HG02970 (cell line): ENCODE measurements at regions not wholly inside any gene's neighbourhood (a gene's known extent, or its start where the extent isn't known, plus 50 kb on each side); places are given as distances from the start of the nearest gene placed in this dataset.

Experiments used
- ATAC-seq: cut with Tn5 transposase; IDR thresholded peaks from one replicate; pipeline ENCODE4 v1.9.1; 2021; ENCODE audit warnings: mild to moderate bottlenecking, moderate library complexity, moderate number of reproducible peaks; ENCODE audit not compliant: unreplicated experiment, low FRiP score

GRCh38 chr6:79777713-79778579 lies 146.8 kb downstream of the SH3BGRL2 start:
- ATAC-seq: peak; percentile 97

DNA sequence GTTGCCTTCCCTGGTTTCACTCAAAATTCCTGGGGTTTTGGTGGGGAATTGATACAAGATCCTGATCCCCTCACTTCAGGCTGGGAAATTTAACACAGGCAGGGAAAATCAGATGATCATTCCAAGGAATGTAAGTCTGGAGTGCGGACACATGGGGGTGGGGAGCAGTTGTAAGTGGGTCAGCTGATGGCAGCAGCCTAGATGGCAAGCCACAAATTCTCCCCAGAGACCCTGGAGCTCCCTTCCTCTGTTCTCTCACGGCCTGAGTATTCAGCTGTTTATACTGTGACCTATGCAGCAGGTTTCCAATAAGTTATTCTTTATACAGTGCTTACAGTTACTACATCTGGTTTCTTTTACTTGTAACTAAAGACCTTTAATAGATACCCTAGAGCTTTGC lies 144.9 kb downstream of the SH3BGRL2 start:
- ATAC-seq: no peak

DNA sequence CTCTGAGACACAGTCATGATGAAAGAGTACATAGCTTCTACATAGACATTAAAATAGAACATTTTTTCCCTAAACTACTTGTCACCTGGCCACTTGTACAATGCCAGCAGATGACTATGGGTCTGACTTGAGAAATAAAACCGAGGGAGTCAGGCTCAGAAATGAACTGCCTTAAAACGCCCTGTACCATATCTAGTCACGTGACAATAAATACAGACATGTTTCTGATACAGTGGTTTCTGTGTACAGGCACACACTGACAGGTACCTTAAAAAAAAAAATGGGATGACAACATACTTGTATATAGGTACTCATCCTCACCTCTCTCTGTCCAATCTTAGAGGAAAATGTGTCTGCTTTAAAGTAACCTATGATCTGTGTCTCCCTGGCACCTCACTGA lies 144.1 kb downstream of the SH3BGRL2 start:
- ATAC-seq: no peak

DNA sequence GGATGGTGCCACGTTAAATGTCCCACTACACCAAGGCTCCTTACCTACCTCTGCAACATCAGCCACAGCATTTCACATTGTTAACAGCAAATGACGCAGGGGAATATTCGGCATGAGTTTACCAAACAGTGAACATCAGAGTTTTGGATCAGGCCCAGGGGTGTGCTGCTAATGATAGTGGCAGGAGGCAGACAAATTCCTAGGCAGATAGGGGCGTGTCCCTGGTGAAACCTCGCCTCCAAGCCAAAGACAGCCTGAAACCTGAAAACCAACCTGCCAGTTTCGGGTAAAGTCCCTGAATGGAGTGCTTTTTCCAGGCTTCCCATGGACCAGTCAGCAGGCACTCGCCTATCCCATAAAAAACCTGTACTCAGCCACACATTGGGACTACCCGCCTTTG lies 133.6 kb downstream of the SH3BGRL2 start:
- ATAC-seq: no peak

DNA sequence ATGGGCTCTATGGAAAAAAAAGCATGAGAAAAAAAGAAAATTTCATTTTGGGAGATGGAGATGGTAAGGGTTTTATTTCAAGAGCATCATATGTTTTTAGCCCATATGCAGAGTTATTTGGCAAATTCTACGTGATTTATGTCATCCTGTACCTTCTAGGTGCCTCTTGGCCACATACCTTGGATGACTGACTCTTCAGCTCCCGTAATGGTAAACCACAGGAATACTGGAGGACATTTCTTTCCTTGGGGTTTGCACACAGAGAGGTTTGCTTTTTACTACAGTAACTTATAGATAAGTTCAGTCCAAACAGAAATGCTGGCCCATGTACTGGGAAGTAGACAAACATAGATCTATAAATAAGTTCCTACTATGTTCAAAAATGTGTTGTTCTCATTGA lies 132.2 kb downstream of the SH3BGRL2 start:
- no peak for ATAC-seq

DNA sequence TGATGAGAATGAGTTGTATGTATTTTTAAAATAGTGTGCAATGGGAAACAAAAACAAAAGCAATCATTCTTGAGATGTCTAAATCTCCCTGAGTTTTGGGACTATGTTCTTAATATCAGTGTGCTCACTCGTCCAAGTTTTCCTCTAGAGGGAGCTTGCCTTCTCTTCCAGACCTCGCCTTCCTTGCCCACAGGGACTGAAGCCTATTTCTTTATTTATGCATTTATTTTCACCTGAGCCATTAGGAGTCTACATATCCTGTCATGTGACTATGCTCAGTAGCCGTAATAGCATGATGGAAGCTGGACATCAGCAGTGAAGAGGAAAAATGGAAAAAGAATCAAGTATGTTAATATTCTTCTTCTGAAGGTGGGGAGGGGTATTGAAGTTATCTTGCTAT lies 131.2 kb downstream of the SH3BGRL2 start:
- no peak for ATAC-seq

GRCh38 chr6:79756496-79756895 lies 125.4 kb downstream of the SH3BGRL2 start:
- ATAC-seq: no peak

DNA sequence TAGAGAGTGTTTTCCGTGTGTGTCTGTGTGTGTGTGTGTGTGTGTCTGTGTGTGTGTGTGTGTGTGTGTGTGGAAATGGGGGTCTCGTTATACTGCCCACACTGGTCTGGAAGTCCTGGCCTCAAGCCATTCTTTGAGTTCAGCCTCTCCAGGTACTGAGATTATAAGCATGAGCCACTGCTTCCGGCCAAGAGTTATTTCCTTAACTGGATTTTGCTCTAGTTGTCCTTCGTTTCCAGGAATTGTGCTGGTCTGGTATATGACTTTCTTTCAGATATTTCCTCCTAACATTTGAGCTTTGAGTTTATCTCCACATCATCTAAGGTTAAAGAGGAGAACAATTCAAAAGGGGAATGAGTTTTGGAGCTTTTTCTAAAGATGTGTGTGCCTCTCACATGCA lies 124.8 kb downstream of the SH3BGRL2 start:
- ATAC-seq: no peak
